ENCODE measurements at regions not wholly inside any gene's neighbourhood (a gene's known extent, or its start where the extent isn't known, plus 50 kb on each side); places are given as distances from the start of the nearest gene placed in this dataset.

- Histone ChIP-seq H3K36me3 (ENCODE audit: insufficient read depth, low read length) (no peaks in the 10 kb centered on the region), H3K4me1 (ENCODE audit: insufficient read depth, low read length, poor library complexity, severe bottlenecking) (no peaks in the 10 kb centered on the region), H3K79me2 (ENCODE audit: insufficient read depth, low read length) (no peaks in the 10 kb centered on the region), H3K27me3 (ENCODE audit: insufficient read depth, low read length, poor library complexity, severe bottlenecking) (no peaks in the 10 kb centered on the region), H3K9me3 (ENCODE audit: insufficient read depth, low read depth, low read length) (no peaks in the 10 kb centered on the region), H3K9ac (ENCODE audit: low read depth, low read length, poor library complexity, severe bottlenecking) (no peak overlapping the region), H3F3A (ENCODE audit: low read depth) (no peaks in the 10 kb centered on the region), H2AFZ (ENCODE audit: low read length) (no peak overlapping the region), H4K20me1 (ENCODE audit: insufficient read depth, low read length, poor library complexity, severe bottlenecking) (no peaks in the 10 kb centered on the region), H3K9me2 (replicated peaks; ENCODE audit: low read depth, low read length) (no peaks in the 10 kb centered on the region), H3K4me2 (ENCODE audit: low read depth, low read length, poor library complexity, severe bottlenecking) (no peak overlapping the region), H3K4me3 (ENCODE audit: low read length, poor library complexity, severe bottlenecking) (no peak overlapping the region)
- TF ChIP-seq EZH2phosphoT487 (IDR thresholded peaks at IDR 0.05; ENCODE audit: borderline replicate concordance) (no peak), CTCF (conservative IDR thresholded peaks at IDR 0.05; ENCODE audit: low read length) (no peak)
Measured at GRCh38 chr18:32588191-32588590, 117.5 kb upstream of the GAREM1 start.

- Histone ChIP-seq H2AFZ (ENCODE audit: low read length) (no peak overlapping the region), H3K4me3 (ENCODE audit: low read length, poor library complexity, severe bottlenecking) (no peak overlapping the region), H3F3A (ENCODE audit: low read depth) (no peaks in the 10 kb centered on the region), H3K4me2 (ENCODE audit: low read depth, low read length, poor library complexity, severe bottlenecking) (no peak overlapping the region), H3K9me2 (replicated peaks; ENCODE audit: low read depth, low read length) (no peaks in the 10 kb centered on the region), H3K36me3 (ENCODE audit: insufficient read depth, low read length) (no peaks in the 10 kb centered on the region), H4K20me1 (ENCODE audit: insufficient read depth, low read length, poor library complexity, severe bottlenecking) (no peaks in the 10 kb centered on the region), H3K9me3 (ENCODE audit: insufficient read depth, low read depth, low read length) (no peaks in the 10 kb centered on the region), H3K79me2 (ENCODE audit: insufficient read depth, low read length) (no peaks in the 10 kb centered on the region), H3K27me3 (ENCODE audit: insufficient read depth, low read length, poor library complexity, severe bottlenecking) (no peaks in the 10 kb centered on the region), H3K9ac (ENCODE audit: low read depth, low read length, poor library complexity, severe bottlenecking) (no peak overlapping the region), H3K4me1 (ENCODE audit: insufficient read depth, low read length, poor library complexity, severe bottlenecking) (no peaks in the 10 kb centered on the region)
- TF ChIP-seq CTCF (conservative IDR thresholded peaks at IDR 0.05; ENCODE audit: low read length) = no peak
- TF ChIP-seq EZH2phosphoT487 (IDR thresholded peaks at IDR 0.05; ENCODE audit: borderline replicate concordance) = no peak
Measured at GRCh38 chr18:32583431-32583830, 112.7 kb upstream of the GAREM1 start.

GRCh38 chr18:32582455-32582854 is 111.8 kb upstream of the GAREM1 start:
- Histone ChIP-seq H3K9me3 (ENCODE audit: insufficient read depth, low read depth, low read length) (no peaks in the 10 kb centered on the region), H3F3A (ENCODE audit: low read depth) (no peaks in the 10 kb centered on the region), H3K36me3 (ENCODE audit: insufficient read depth, low read length) (no peaks in the 10 kb centered on the region), H3K4me2 (ENCODE audit: low read depth, low read length, poor library complexity, severe bottlenecking) (no peak overlapping the region), H3K79me2 (ENCODE audit: insufficient read depth, low read length) (no peaks in the 10 kb centered on the region), H3K27me3 (ENCODE audit: insufficient read depth, low read length, poor library complexity, severe bottlenecking) (no peaks in the 10 kb centered on the region), H3K4me3 (ENCODE audit: low read length, poor library complexity, severe bottlenecking) (no peak overlapping the region), H3K9ac (ENCODE audit: low read depth, low read length, poor library complexity, severe bottlenecking) (no peak overlapping the region), H2AFZ (ENCODE audit: low read length) (no peak overlapping the region), H3K4me1 (ENCODE audit: insufficient read depth, low read length, poor library complexity, severe bottlenecking) (no peaks in the 10 kb centered on the region), H4K20me1 (ENCODE audit: insufficient read depth, low read length, poor library complexity, severe bottlenecking) (no peaks in the 10 kb centered on the region), H3K9me2 (replicated peaks; ENCODE audit: low read depth, low read length) (no peaks in the 10 kb centered on the region)
- no peak for TF ChIP-seq EZH2phosphoT487 (IDR thresholded peaks at IDR 0.05; ENCODE audit: borderline replicate concordance)
- no peak for TF ChIP-seq CTCF (conservative IDR thresholded peaks at IDR 0.05; ENCODE audit: low read length)

Data from Loucy (cell line).